ENCODE measurements at regions not wholly inside any gene's neighbourhood (a gene's known extent, or its start where the extent isn't known, plus 50 kb on each side); places are given as distances from the start of the nearest gene placed in this dataset.

DNA sequence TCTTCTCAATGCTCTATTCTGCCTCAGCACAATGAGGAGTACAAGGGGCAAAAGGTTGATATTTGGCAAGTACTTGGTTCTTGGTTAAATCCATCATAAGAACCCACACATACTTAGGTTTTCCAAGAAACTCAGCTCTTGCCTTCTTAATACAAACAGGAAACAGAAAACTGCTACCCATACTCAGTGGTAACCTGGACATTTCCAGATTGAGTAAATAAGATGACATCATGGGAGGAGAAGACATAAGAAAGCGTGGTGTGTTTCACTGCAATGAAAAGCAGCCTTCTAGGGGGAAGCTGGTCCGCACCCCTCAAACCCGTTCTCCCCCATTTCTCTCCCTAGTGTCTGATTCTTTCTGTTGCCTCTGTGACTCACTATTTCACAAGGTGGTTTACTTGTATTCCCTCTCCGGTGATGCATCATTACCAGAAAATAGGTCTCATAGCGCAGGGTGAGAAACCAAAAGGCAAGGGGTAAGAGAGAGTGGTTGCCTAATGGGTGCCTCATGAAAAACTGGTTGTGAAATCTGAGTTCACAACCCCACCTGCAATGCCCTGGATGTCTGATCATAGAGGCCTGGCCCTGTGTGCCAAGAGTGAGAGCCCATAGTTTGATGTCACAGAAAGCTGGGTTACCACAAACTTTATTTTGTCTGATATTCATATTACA, 326.5 kb upstream of the TBX3 start:
- Histone ChIP-seq H3K4me2 (ENCODE audit: low read length) (no peak overlapping the region), H3K9ac (ENCODE audit: low read length) (no peak overlapping the region)

DNA sequence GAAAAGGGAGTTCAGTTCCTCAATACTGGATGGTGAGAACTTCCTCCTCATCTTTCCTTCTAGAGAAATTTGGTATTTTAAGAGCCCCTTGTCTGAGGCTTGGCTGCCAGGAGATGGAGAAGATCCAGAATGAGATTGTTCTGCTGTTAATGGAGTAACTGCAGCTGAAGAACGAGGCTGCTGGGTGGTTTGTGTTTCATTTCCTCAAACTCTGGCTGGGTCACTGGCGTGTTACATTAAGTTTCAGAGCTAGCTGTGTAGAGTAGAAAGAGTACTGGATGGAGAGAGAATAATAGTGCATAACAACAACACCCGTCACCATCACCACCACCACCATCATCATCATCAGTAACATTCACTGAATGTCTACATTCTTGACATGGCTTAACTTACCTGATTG, 325.0 kb upstream of the TBX3 start:
- Histone ChIP-seq H4K20me1 (ENCODE audit: insufficient read depth) (no peaks in the 10 kb centered on the region), H3F3A (ENCODE audit: insufficient read depth, low read length, poor library complexity, severe bottlenecking) (no peaks in the 10 kb centered on the region), H3K9me2 (ENCODE audit: insufficient read depth, low read length) (no peaks in the 10 kb centered on the region), H3K27ac (ENCODE audit: low read length) (no peak overlapping the region), H3K4me2 (ENCODE audit: low read length) (no peak overlapping the region), H3K79me2 (replicated peaks; ENCODE audit: insufficient read depth, low read length) (no peaks in the 10 kb centered on the region), H2AFZ (ENCODE audit: low read depth, low read length) (no peak overlapping the region), H3K4me3 (ENCODE audit: low read length) (no peak overlapping the region), H3K36me3 (ENCODE audit: insufficient read depth, low read length) (no peaks in the 10 kb centered on the region), H3K9ac (ENCODE audit: low read length) (no peak overlapping the region), H3K27me3 (ENCODE audit: insufficient read depth, low read depth, low read length) (no peaks in the 10 kb centered on the region), H3K9me3 (ENCODE audit: low read length) (no peaks in the 10 kb centered on the region)
- TF ChIP-seq RAD21 (conservative IDR thresholded peaks at IDR 0.05) (no peak), EZH2 (IDR thresholded peaks at IDR 0.05; ENCODE audit: borderline replicate concordance, insufficient read depth, low read length, poor library complexity, severe bottlenecking) (no peak), MXI1 (conservative IDR thresholded peaks at IDR 0.05; ENCODE audit: poor library complexity, severe bottlenecking) (no peak), EP300 (conservative IDR thresholded peaks at IDR 0.05; ENCODE audit: poor library complexity, severe bottlenecking) (no peak), TAF1 (IDR thresholded peaks at IDR 0.05; ENCODE audit: low read depth) (no peak), SMC3 (conservative IDR thresholded peaks at IDR 0.05; ENCODE audit: poor library complexity) (no peak), POLR2AphosphoS5 (IDR thresholded peaks at IDR 0.05) (no peak)
- TF ChIP-seq, protein P1, sequence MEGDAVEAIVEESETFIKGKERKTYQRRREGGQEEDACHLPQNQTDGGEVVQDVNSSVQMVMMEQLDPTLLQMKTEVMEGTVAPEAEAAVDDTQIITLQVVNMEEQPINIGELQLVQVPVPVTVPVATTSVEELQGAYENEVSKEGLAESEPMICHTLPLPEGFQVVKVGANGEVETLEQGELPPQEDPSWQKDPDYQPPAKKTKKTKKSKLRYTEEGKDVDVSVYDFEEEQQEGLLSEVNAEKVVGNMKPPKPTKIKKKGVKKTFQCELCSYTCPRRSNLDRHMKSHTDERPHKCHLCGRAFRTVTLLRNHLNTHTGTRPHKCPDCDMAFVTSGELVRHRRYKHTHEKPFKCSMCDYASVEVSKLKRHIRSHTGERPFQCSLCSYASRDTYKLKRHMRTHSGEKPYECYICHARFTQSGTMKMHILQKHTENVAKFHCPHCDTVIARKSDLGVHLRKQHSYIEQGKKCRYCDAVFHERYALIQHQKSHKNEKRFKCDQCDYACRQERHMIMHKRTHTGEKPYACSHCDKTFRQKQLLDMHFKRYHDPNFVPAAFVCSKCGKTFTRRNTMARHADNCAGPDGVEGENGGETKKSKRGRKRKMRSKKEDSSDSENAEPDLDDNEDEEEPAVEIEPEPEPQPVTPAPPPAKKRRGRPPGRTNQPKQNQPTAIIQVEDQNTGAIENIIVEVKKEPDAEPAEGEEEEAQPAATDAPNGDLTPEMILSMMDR (IDR thresholded peaks at IDR 0.05; ENCODE audit: poor library complexity, severe bottlenecking): no peak
- TF ChIP-seq, protein P2, sequence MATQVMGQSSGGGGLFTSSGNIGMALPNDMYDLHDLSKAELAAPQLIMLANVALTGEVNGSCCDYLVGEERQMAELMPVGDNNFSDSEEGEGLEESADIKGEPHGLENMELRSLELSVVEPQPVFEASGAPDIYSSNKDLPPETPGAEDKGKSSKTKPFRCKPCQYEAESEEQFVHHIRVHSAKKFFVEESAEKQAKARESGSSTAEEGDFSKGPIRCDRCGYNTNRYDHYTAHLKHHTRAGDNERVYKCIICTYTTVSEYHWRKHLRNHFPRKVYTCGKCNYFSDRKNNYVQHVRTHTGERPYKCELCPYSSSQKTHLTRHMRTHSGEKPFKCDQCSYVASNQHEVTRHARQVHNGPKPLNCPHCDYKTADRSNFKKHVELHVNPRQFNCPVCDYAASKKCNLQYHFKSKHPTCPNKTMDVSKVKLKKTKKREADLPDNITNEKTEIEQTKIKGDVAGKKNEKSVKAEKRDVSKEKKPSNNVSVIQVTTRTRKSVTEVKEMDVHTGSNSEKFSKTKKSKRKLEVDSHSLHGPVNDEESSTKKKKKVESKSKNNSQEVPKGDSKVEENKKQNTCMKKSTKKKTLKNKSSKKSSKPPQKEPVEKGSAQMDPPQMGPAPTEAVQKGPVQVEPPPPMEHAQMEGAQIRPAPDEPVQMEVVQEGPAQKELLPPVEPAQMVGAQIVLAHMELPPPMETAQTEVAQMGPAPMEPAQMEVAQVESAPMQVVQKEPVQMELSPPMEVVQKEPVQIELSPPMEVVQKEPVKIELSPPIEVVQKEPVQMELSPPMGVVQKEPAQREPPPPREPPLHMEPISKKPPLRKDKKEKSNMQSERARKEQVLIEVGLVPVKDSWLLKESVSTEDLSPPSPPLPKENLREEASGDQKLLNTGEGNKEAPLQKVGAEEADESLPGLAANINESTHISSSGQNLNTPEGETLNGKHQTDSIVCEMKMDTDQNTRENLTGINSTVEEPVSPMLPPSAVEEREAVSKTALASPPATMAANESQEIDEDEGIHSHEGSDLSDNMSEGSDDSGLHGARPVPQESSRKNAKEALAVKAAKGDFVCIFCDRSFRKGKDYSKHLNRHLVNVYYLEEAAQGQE (IDR thresholded peaks at IDR 0.05; ENCODE audit: borderline replicate concordance): no peak

More for the DNA sequence above, 326.5 kb upstream of the TBX3 start:
- Histone ChIP-seq H3K9me2 (ENCODE audit: insufficient read depth, low read length) (no peaks in the 10 kb centered on the region), H3K27me3 (ENCODE audit: insufficient read depth, low read depth, low read length) (no peaks in the 10 kb centered on the region), H4K20me1 (ENCODE audit: insufficient read depth) (no peaks in the 10 kb centered on the region), H3K36me3 (ENCODE audit: insufficient read depth, low read length) (no peaks in the 10 kb centered on the region), H3K79me2 (replicated peaks; ENCODE audit: insufficient read depth, low read length) (no peaks in the 10 kb centered on the region), H3K4me3 (ENCODE audit: low read length) (no peak overlapping the region), H3K9me3 (ENCODE audit: low read length) (no peaks in the 10 kb centered on the region), H3K27ac (ENCODE audit: low read length) (no peak overlapping the region), H2AFZ (ENCODE audit: low read depth, low read length) (no peak overlapping the region), H3F3A (ENCODE audit: insufficient read depth, low read length, poor library complexity, severe bottlenecking) (no peaks in the 10 kb centered on the region)
- TF ChIP-seq SMC3 (conservative IDR thresholded peaks at IDR 0.05; ENCODE audit: poor library complexity) (no peak), RAD21 (conservative IDR thresholded peaks at IDR 0.05) (no peak), POLR2AphosphoS5 (IDR thresholded peaks at IDR 0.05) (no peak), EP300 (conservative IDR thresholded peaks at IDR 0.05; ENCODE audit: poor library complexity, severe bottlenecking) (no peak), MXI1 (conservative IDR thresholded peaks at IDR 0.05; ENCODE audit: poor library complexity, severe bottlenecking) (no peak), TAF1 (IDR thresholded peaks at IDR 0.05; ENCODE audit: low read depth) (no peak), EZH2 (IDR thresholded peaks at IDR 0.05; ENCODE audit: borderline replicate concordance, insufficient read depth, low read length, poor library complexity, severe bottlenecking) (no peak)
- TF ChIP-seq, protein P2 (IDR thresholded peaks at IDR 0.05; ENCODE audit: borderline replicate concordance): no peak
- TF ChIP-seq, protein P1 (IDR thresholded peaks at IDR 0.05; ENCODE audit: poor library complexity, severe bottlenecking): no peak
